HG02588 (cell line): ENCODE measurements at regions not wholly inside any gene's neighbourhood (a gene's known extent, or its start where the extent isn't known, plus 50 kb on each side); places are given as distances from the start of the nearest gene placed in this dataset.

Experiments
- ATAC-seq: cut with Tn5 transposase; IDR thresholded peaks from one replicate; pipeline ENCODE4 v1.9.1; 2021; ENCODE audit warnings: mild to moderate bottlenecking, moderate library complexity; ENCODE audit not compliant: unreplicated experiment

- ATAC-seq, result no peak
Measured at GRCh38 chr3:34276342-34276741, 477.9 kb downstream of the PDCD6IP start.

- no peak for ATAC-seq
Measured at GRCh38 chr3:34277110-34277509, 478.7 kb downstream of the PDCD6IP start.

GRCh38 chr3:34279901-34280300 is 481.5 kb downstream of the PDCD6IP start:
- no peak for ATAC-seq

GRCh38 chr3:34283751-34284150 is 485.3 kb downstream of the PDCD6IP start:
- ATAC-seq, result no peak

GRCh38 chr3:34284959-34285826 is 486.8 kb downstream of the PDCD6IP start:
- ATAC-seq, result no peak

- no peak for ATAC-seq
Measured at GRCh38 chr3:34285827-34286188, 487.4 kb downstream of the PDCD6IP start.

- no peak for ATAC-seq
Measured at GRCh38 chr3:34292605-34293300, 494.3 kb downstream of the PDCD6IP start.

GRCh38 chr3:34294240-34294639 is 495.8 kb downstream of the PDCD6IP start:
- no peak for ATAC-seq

- ATAC-seq, result no peak
Measured at GRCh38 chr3:34296796-34297195, 498.4 kb downstream of the PDCD6IP start.

GRCh38 chr3:34298653-34299052 is 500.2 kb downstream of the PDCD6IP start:
- no peak for ATAC-seq

- no peak for ATAC-seq
Measured at GRCh38 chr3:34300621-34301020, 502.2 kb downstream of the PDCD6IP start.

- ATAC-seq, result no peak
Measured at GRCh38 chr3:34301313-34301712, 502.9 kb downstream of the PDCD6IP start.

- no peak for ATAC-seq
Measured at GRCh38 chr3:34305266-34305665, 506.8 kb downstream of the PDCD6IP start.

GRCh38 chr3:34312684-34313083 is 514.3 kb downstream of the PDCD6IP start:
- no peak for ATAC-seq

- no peak for ATAC-seq
Measured at GRCh38 chr3:34319881-34320280, 521.5 kb downstream of the PDCD6IP start.

GRCh38 chr3:34323517-34323916 is 525.1 kb downstream of the PDCD6IP start:
- peak; percentile 89 for ATAC-seq

- ATAC-seq, result no peak
Measured at GRCh38 chr3:34346656-34347055, 548.2 kb downstream of the PDCD6IP start.

GRCh38 chr3:34351882-34352777 is 553.7 kb downstream of the PDCD6IP start:
- no peak for ATAC-seq

- no peak for ATAC-seq
Measured at GRCh38 chr3:34352778-34353331, 554.4 kb downstream of the PDCD6IP start.

GRCh38 chr3:34357461-34357860 is 559.0 kb downstream of the PDCD6IP start:
- no peak for ATAC-seq

- ATAC-seq, result no peak
Measured at GRCh38 chr3:34359064-34359463, 560.6 kb downstream of the PDCD6IP start.
